OCI-LY3 (cell line): ENCODE measurements at regions not wholly inside any gene's neighbourhood (a gene's known extent, or its start where the extent isn't known, plus 50 kb on each side); places are given as distances from the start of the nearest gene placed in this dataset.

Experiments
- EZH2phosphoT487 ChIP-seq: fragments of 200-600 bp; shearing (Covaris generic); IDR thresholded peaks from 2 replicates; pipeline ENCODE4 v1.6.1; 2018; ENCODE audit warnings: antibody characterized with exemption, mixed run types, low read depth
- TF ChIP-seq, protein P1 (sequence below): fragments of 200-600, 300-600 bp; sonication (generic); IDR thresholded peaks from 2 replicates; pipeline ENCODE4 v1.5.1; 2014; ENCODE audit warnings: antibody characterized with exemption, low read length, low read depth

DNA sequence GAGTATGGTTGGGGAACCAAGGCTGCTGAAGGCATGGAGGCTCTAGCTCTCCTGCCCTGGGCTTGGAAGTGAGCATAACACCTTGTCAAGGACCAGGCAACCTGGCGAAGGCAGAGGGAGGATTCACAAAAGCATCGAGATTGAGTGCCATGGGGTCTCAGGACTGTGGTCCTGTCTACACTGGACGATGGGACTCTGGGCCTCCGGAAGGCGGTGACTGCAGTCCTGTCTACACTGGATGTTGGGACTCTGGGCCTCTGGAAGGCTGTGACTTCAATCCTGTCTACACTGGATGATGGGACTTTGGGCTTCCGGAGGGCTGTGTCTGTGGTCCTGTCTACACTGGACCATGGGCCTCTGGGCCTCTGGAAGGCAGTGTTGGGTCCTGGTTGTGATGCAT is 290.4 kb downstream of the TEX29 start:
- TF ChIP-seq, protein P1, sequence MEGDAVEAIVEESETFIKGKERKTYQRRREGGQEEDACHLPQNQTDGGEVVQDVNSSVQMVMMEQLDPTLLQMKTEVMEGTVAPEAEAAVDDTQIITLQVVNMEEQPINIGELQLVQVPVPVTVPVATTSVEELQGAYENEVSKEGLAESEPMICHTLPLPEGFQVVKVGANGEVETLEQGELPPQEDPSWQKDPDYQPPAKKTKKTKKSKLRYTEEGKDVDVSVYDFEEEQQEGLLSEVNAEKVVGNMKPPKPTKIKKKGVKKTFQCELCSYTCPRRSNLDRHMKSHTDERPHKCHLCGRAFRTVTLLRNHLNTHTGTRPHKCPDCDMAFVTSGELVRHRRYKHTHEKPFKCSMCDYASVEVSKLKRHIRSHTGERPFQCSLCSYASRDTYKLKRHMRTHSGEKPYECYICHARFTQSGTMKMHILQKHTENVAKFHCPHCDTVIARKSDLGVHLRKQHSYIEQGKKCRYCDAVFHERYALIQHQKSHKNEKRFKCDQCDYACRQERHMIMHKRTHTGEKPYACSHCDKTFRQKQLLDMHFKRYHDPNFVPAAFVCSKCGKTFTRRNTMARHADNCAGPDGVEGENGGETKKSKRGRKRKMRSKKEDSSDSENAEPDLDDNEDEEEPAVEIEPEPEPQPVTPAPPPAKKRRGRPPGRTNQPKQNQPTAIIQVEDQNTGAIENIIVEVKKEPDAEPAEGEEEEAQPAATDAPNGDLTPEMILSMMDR: no peak
- TF ChIP-seq EZH2phosphoT487: no peak
